Esophagus muscularis mucosa (tissue), 4 donors: ENCODE measurements at regions not wholly inside any gene's neighbourhood (a gene's known extent, or its start where the extent isn't known, plus 50 kb on each side); places are given as distances from the start of the nearest gene placed in this dataset.
A peak's percentile ranks its signal among the peaks of the same experiment; 100 is the strongest.
"Not testable (repeated sequence)": the region's sequence is repeated elsewhere in the genome, so short reads cannot be mapped to it uniquely, and the experiment has no call there.

Source experiments
- DNase-seq: peaks from one replicate; pipeline ENCODE4 v3.0.0-alpha.2; 2017; ENCODE audit errors: extremely low spot score
- H3K27ac ChIP-seq, 4 donors: fragments of 200-600 bp; sonication (generic); replicated peaks in 1 of 4; 1 replicate in 3 of 4; 2 replicates in 1 of 4; pipeline ENCODE4 v1.5.1; 2016 to 2019; ENCODE audit warnings: mild to moderate bottlenecking in 1 of 4
- H3K27me3 ChIP-seq, 4 donors: fragments of 200-600 bp; sonication (generic); one replicate each; pipeline versions ENCODE4 v1.5.1 to v1.6.0; 2016 to 2019
- H3K36me3 ChIP-seq, 4 donors: fragments of 200-600 bp; sonication (generic); one replicate each; pipeline ENCODE4 v1.5.1; 2016 to 2019
- H3K4me1 ChIP-seq, 4 donors: fragments of 200-600 bp; sonication (generic); one replicate each; pipeline ENCODE4 v1.5.1; 2016 to 2019
- H3K4me3 ChIP-seq, 4 donors: fragments of 200-600 bp; sonication (generic); 1 replicate in 2 of 4; 2 replicates in 2 of 4; pipeline ENCODE4 v1.5.1; 2016 to 2019; ENCODE audit warnings: mild to moderate bottlenecking in 4 of 4, moderate library complexity in 1 of 4
- H3K9me3 ChIP-seq, 4 donors: fragments of 200-600 bp; sonication (generic); 1 replicate in 3 of 4; 2 replicates in 1 of 4; pipeline ENCODE4 v1.5.1; 2016 to 2019
- CTCF ChIP-seq, 3 experiments: fragments of 200-600 bp in 2 of 3; fragments of 450-650 bp in 1 of 3; sonication (generic) in 2 of 3; IDR thresholded peaks; one replicate each; pipeline ENCODE4 v1.5.1; 2017 to 2019; ENCODE audit warnings: antibody characterized with exemption in 3 of 3, mild to moderate bottlenecking in 2 of 3, moderate library complexity in 1 of 3
- EP300 ChIP-seq: sonication (generic); formaldehyde crosslinking; IDR thresholded peaks from one replicate; pipeline ENCODE4 v1.6.1; 2017; ENCODE audit warnings: antibody characterized with exemption
- POLR2A ChIP-seq: fragments of 450-650 bp; IDR thresholded peaks from one replicate; pipeline ENCODE4 v1.6.1; 2017; ENCODE audit warnings: antibody characterized with exemption, moderate library complexity, mild to moderate bottlenecking, low read depth
- POLR2AphosphoS5 ChIP-seq, 2 donors: sonication (generic); formaldehyde crosslinking; IDR thresholded peaks; one replicate each; pipeline ENCODE4 v1.6.1; 2017; ENCODE audit warnings: antibody characterized with exemption in 2 of 2
- WGBS: methylation state at CpG from one replicate; pipeline ENCODE4 v1.1.5; 2018; 5-methylcytosine and 5-hydroxymethylcytosine counted together
- intact Hi-C: fragments of 100-400 bp; cut with DNase I; formaldehyde crosslinking; loops from one replicate; pipeline ENCODE4 v1.15.1; 2023

DNA sequence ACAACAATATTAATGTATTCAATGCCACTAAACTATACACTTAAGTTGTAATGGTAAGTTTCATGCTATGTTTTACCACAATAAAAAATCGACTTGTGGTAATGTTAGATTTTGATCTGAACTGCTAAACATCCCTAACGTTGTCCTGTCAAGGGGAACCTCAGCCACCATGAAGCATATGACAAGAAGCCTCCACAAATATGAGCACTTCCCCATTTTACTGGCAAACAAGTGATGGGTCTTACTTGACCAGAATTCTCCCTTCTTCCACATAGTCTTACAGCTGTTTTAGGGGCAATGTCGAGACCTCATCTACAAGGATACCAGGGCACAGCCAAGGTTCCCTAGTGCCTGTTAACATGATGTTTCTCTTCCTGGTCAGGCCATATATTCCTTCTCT, 124.2 kb upstream of the ABI3BP start:
- Histone ChIP-seq H3K4me1 (no peaks in the 10 kb centered on the region), H3K27ac (no peak overlapping the region), H3K36me3 (no peaks in the 10 kb centered on the region), H3K4me3 (no peak overlapping the region), H3K9me3 (no peaks in the 10 kb centered on the region), H3K27me3 (no peaks in the 10 kb centered on the region)
- TF ChIP-seq CTCF (IDR thresholded peaks at IDR 0.05) (no peak), POLR2AphosphoS5 (IDR thresholded peaks at IDR 0.05) (no peak), EP300 (no peak), POLR2A (no peak)
- WGBS: 78% methylated on average over 3 of the region's 3 CpGs
- intact Hi-C loops: no loop called here
- no peak for DNase-seq

DNA sequence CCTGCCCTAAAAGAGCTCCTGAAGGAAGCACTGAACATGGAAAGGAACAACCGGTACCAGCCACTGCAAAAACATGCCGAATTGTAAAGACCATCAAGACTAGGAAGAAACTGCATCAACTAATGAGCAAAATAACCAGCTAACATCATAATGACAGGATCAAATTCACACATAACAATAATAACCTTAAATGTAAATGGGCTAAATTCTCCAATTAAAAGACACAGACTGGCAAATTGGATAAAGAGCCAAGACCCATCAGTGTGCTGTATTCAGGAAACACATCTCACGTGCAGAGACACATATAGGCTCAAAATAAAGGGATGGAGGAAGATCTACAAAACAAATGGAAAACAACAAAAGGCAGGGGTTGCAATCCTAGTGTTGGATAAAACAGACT, 117.1 kb upstream of the ABI3BP start:
- WGBS: 73% methylated on average over 3 of the region's 3 CpGs

GRCh38 chr3:101104321-101104720, 111.1 kb upstream of the ABI3BP start:
- Histone ChIP-seq H3K36me3 (no peaks in the 10 kb centered on the region), H3K4me3 (no peak overlapping the region), H3K27me3 (no peaks in the 10 kb centered on the region), H3K9me3 (peaks cover 0 to 8% (median under 1%) of the 10 kb centered on the region in 4 donors), H3K27ac (no peak overlapping the region), H3K4me1 (peaks cover 0 to 21% (median 17%) of the 10 kb centered on the region in 4 donors)
- TF ChIP-seq EP300 (no peak), CTCF (IDR thresholded peaks at IDR 0.05) (no peak), POLR2AphosphoS5 (IDR thresholded peaks at IDR 0.05) (no peak), POLR2A (no peak)
- intact Hi-C loops: no loop called here
- 81% methylated on average over 1 of the region's 1 CpG for WGBS
- DNase-seq: no peak

More for the DNA sequence above, 117.1 kb upstream of the ABI3BP start:
- H3K4me1 ChIP-seq, H3K36me3 ChIP-seq, H3K9me3 ChIP-seq, H3K4me3 ChIP-seq, H3K27ac ChIP-seq, intact Hi-C loops, DNase-seq, H3K27me3 ChIP-seq: not testable (repeated sequence)

GRCh38 chr3:101102678-101103296, 109.6 kb upstream of the ABI3BP start:
- intact Hi-C loops: no loop called here
- no peak overlapping the region for H3K4me3 ChIP-seq
- DNase-seq: no peak
- H3K36me3 ChIP-seq: no peaks in the 10 kb centered on the region
- H3K27me3 ChIP-seq: no peaks in the 10 kb centered on the region
- TF ChIP-seq POLR2AphosphoS5 (IDR thresholded peaks at IDR 0.05) (no peak), CTCF (IDR thresholded peaks at IDR 0.05) (no peak), EP300 (no peak), POLR2A (no peak)
- H3K9me3 ChIP-seq: no peaks in the 10 kb centered on the region
- peaks cover 0 to 21% (median 17%) of the 10 kb centered on the region in 4 donors for H3K4me1 ChIP-seq
- WGBS: 18% methylated on average over 4 of the region's 4 CpGs
- H3K27ac ChIP-seq: peak overlapping the region in 3 of 4 donors; percentile 3 to 15 (median 15)

- WGBS: 62% methylated on average over 2 of the region's 2 CpGs
- no peaks in the 10 kb centered on the region for H3K36me3 ChIP-seq
- no peak overlapping the region for H3K27ac ChIP-seq
- no peaks in the 10 kb centered on the region for H3K9me3 ChIP-seq
- no peak for TF ChIP-seq EP300
- TF ChIP-seq POLR2A: no peak
- TF ChIP-seq POLR2AphosphoS5 (IDR thresholded peaks at IDR 0.05): no peak
- no peak for TF ChIP-seq CTCF (IDR thresholded peaks at IDR 0.05)
- peaks cover 0 to 30% (median 27%) of the 10 kb centered on the region in 4 donors for H3K4me1 ChIP-seq
- no peaks in the 10 kb centered on the region for H3K27me3 ChIP-seq
- H3K4me3 ChIP-seq: no peak overlapping the region
- intact Hi-C loops: no loop called here
- no peak for DNase-seq
These were observed 107.3 kb upstream of the ABI3BP start for GRCh38 chr3:101100361-101101009.
